HCT116 (cell line): ENCODE measurements at regions not wholly inside any gene's neighbourhood (a gene's known extent, or its start where the extent isn't known, plus 50 kb on each side); places are given as distances from the start of the nearest gene placed in this dataset.

Source experiments
- ATAC-seq: fragments of 200-7000 bp; cut with Tn5 transposase; 2 replicates; pipeline ENCODE4 v1.9.1; 2020; ENCODE audit warnings: mild to moderate bottlenecking, moderate library complexity
- BruUV-seq: library from RNA; stranded (reverse); fragments of 400-500 nt; replicated peaks from 2 replicates; lab custom pipeline; 2021; lab: Mats Ljungman, UMichigan
- CTCF ChIA-PET: fragments of 300-600 bp; sonication (Branson Sonifier 250); formaldehyde crosslinking; loops from one replicate; lab custom pipeline; 2021; ENCODE audit warnings: antibody characterized with exemption; lab: Charles Lee
- POLR2A ChIA-PET: fragments of 300-600, 350-600 bp; sonication (Branson Sonifier 250); formaldehyde crosslinking; loops from one replicate; lab custom pipeline; 2021; ENCODE audit warnings: antibody characterized with exemption; lab: Charles Lee
- RAD21 ChIA-PET, 2 experiments: fragments of 300-600 bp; sonication (Branson Sonifier 250); formaldehyde crosslinking; loops; one replicate each; lab custom pipeline; 2023; ENCODE audit warnings: low total read pairs in 2 of 2; ENCODE audit not compliant: uncharacterized antibody in 2 of 2, unreplicated experiment in 2 of 2, low non-redundant PET in 1 of 2; lab: Charles Lee
- DNase-seq: peaks from one replicate; pipeline ENCODE4 v3.0.0-alpha.2; 2010; ENCODE audit warnings: low read depth, low spot score
- H2AFZ ChIP-seq: fragments of 200-600 bp; shearing (Covaris generic), sonication (generic); 2 replicates; pipeline ENCODE4 v1.6.1; 2017; ENCODE audit warnings: low read depth, mixed run types, mixed read lengths, antibody characterized with exemption, low read length; ENCODE audit not compliant: poor library complexity, severe bottlenecking
- H3K27ac ChIP-seq: 2 replicates; pipeline ENCODE4 v1.5.1; 2012; ENCODE audit warnings: low read depth, low read length
- H3K27me3 ChIP-seq: fragments of 200-600 bp; sonication (generic); 2 replicates; pipeline ENCODE4 v1.6.1; 2016; ENCODE audit warnings: mixed run types, low read length, mixed read lengths; ENCODE audit not compliant: insufficient read depth
- H3K36me3 ChIP-seq, 2 experiments: fragments of 200-500 bp in 1 of 2; fragments of 200-600 bp in 1 of 2; sonication (Bioruptor generic) in 1 of 2; sonication (generic) in 1 of 2; 2 replicates each; pipeline versions ENCODE4 v1.5.1 to v1.6.1; 2014 to 2016; ENCODE audit warnings: low read length in 2 of 2, inconsistent platforms in 1 of 2, mixed read lengths in 1 of 2, mixed run types in 1 of 2; ENCODE audit not compliant: insufficient read depth in 2 of 2, control insufficient read depth in 1 of 2
- H3K4me1 ChIP-seq, 2 experiments: fragments of 200-600 bp in 1 of 2; sonication (generic) in 1 of 2; 2 replicates each; pipeline versions ENCODE4 v1.5.1 to v1.6.1; 2012 to 2017; ENCODE audit warnings: low read length in 2 of 2, inconsistent platforms in 1 of 2, mild to moderate bottlenecking in 1 of 2, mixed read lengths in 1 of 2, mixed run types in 1 of 2, moderate library complexity in 1 of 2; ENCODE audit not compliant: insufficient read depth in 2 of 2, control insufficient read depth in 1 of 2
- H3K4me2 ChIP-seq: fragments of 200-600 bp; sonication (generic); 2 replicates; pipeline ENCODE4 v1.6.1; 2017; ENCODE audit warnings: mixed run types, low read length, mixed read lengths
- H3K4me3 ChIP-seq, 2 experiments: fragments of 200-600 bp in 1 of 2; sonication (generic) in 1 of 2; replicated peaks in 1 of 2; 2 replicates each; pipeline ENCODE4 v1.5.1; 2011 to 2016; ENCODE audit warnings: low read length in 2 of 2, control low read depth in 1 of 2, low read depth in 1 of 2, mild to moderate bottlenecking in 1 of 2, mixed read lengths in 1 of 2, mixed run types in 1 of 2
- H3K79me2 ChIP-seq: fragments of 200-600 bp; sonication (generic); 2 replicates; pipeline ENCODE4 v1.6.1; 2017; ENCODE audit warnings: mild to moderate bottlenecking, mixed run types, low read length, moderate library complexity, mixed read lengths; ENCODE audit not compliant: insufficient read depth
- H3K9ac ChIP-seq: fragments of 200-600 bp; sonication (generic); 2 replicates; pipeline ENCODE4 v1.6.1; 2016; ENCODE audit warnings: low read length, mixed read lengths
- H3K9me2 ChIP-seq: fragments of 200-600 bp; sonication (generic), shearing (Covaris generic); 2 replicates; pipeline ENCODE4 v1.6.1; 2017; ENCODE audit warnings: mixed run types, mild to moderate bottlenecking, moderate library complexity; ENCODE audit not compliant: insufficient read depth
- H3K9me3 ChIP-seq, 2 experiments: fragments of 200-500 bp in 1 of 2; fragments of 200-600 bp in 1 of 2; sonication (Bioruptor generic) in 1 of 2; sonication (generic) in 1 of 2; 2 replicates each; pipeline ENCODE4 v1.6.1; 2014 to 2017; ENCODE audit warnings: low read length in 2 of 2, mixed read lengths in 2 of 2, inconsistent platforms in 1 of 2, low read depth in 1 of 2, mild to moderate bottlenecking in 1 of 2, mixed run types in 1 of 2, moderate library complexity in 1 of 2; ENCODE audit not compliant: control insufficient read depth in 1 of 2, insufficient read depth in 1 of 2
- H4K20me1 ChIP-seq: fragments of 200-600 bp; sonication (generic), shearing (Covaris generic); 2 replicates; pipeline ENCODE4 v1.6.1; 2017; ENCODE audit warnings: mixed run types, mild to moderate bottlenecking, moderate library complexity; ENCODE audit not compliant: insufficient read depth
- CBX3 ChIP-seq: IDR thresholded peaks from 2 replicates; pipeline ENCODE4 v1.6.1; 2012; ENCODE audit warnings: low read depth
- CEBPB ChIP-seq: IDR thresholded peaks from 2 replicates; pipeline ENCODE4 v1.6.1; 2012; ENCODE audit warnings: low read depth
- EGR1 ChIP-seq: IDR thresholded peaks from 2 replicates; pipeline ENCODE4 v1.6.1; 2012; ENCODE audit warnings: low read depth
- ELF1 ChIP-seq: IDR thresholded peaks from 2 replicates; pipeline ENCODE4 v1.6.1; 2012; ENCODE audit warnings: low read depth, borderline replicate concordance
- EZH2phosphoT487 ChIP-seq: fragments of 200-600 bp; IDR thresholded peaks from 2 replicates; pipeline ENCODE4 v1.6.1; 2018; ENCODE audit warnings: antibody characterized with exemption, borderline replicate concordance
- FOSL1 ChIP-seq: IDR thresholded peaks from 2 replicates; pipeline ENCODE4 v1.6.1; 2012; ENCODE audit warnings: low read depth
- SIN3A ChIP-seq: IDR thresholded peaks from 2 replicates; pipeline ENCODE4 v1.6.1; 2012; ENCODE audit warnings: low read depth
- SP1 ChIP-seq: IDR thresholded peaks from 2 replicates; pipeline ENCODE4 v1.6.1; 2012; ENCODE audit warnings: low read depth
- TCF7L2 ChIP-seq: IDR thresholded peaks from 2 replicates; pipeline ENCODE4 v1.7.0; 2011; ENCODE audit warnings: borderline replicate concordance, inconsistent platforms; ENCODE audit not compliant: insufficient read depth, insufficient read length; ENCODE audit errors: extremely low read depth
- YY1 ChIP-seq: IDR thresholded peaks from 2 replicates; pipeline ENCODE4 v1.6.1; 2011; ENCODE audit warnings: low read length, low read depth, moderate library complexity, mild to moderate bottlenecking; ENCODE audit not compliant: insufficient replicate concordance; ENCODE audit errors: extremely low read depth
- ZFX ChIP-seq: fragments of 450-650 bp; IDR thresholded peaks from 2 replicates; pipeline ENCODE4 v1.6.1; 2017
- ZNF274 ChIP-seq: fragments of 200-500 bp; sonication (Bioruptor generic); IDR thresholded peaks from 2 replicates; pipeline ENCODE4 v1.6.1; 2014; ENCODE audit warnings: mild to moderate bottlenecking, low read depth, low read length, inconsistent platforms
- intact Hi-C: fragments of 100-400 bp; cut with micrococcal nuclease; formaldehyde crosslinking; loops from 2 replicates; pipeline ENCODE4 v1.10.0; 2022
- TF ChIP-seq, protein P1 (sequence below): IDR thresholded peaks from 2 replicates; pipeline ENCODE4 v1.6.1; 2011; ENCODE audit warnings: mild to moderate bottlenecking, low read length, moderate library complexity; ENCODE audit not compliant: insufficient replicate concordance; ENCODE audit errors: extremely low read depth

DNA sequence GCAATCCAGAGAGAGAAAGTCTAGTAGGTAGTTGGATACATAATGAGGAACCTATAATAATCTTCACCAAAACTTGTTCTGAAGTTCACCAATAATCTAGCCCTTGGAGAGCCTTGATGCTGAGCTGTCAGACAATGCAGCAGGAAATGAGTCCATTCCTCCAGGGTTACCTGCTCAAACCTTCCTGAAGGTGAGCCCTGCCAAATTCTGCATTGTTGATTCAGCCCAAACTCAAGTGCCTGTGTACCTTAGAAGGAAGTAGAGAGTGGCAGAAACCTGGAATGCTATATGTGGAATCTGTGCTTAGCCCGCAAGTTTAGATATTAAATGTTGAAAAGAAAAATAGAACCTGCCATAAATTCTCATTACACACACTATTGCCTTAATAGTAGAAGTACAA, 77.4 kb upstream of the SPON1 start:
- no peak overlapping the region for H3K4me2 ChIP-seq
- CTCF ChIA-PET: no interaction called here
- RAD21 ChIA-PET: no interaction called here
- no peak for TF ChIP-seq EGR1
- TF ChIP-seq ZNF274: no peak
- no peak for TF ChIP-seq ZFX
- TF ChIP-seq SIN3A: no peak
- no peak for TF ChIP-seq SP1
- TF ChIP-seq TCF7L2: no peak
- TF ChIP-seq, protein P1, sequence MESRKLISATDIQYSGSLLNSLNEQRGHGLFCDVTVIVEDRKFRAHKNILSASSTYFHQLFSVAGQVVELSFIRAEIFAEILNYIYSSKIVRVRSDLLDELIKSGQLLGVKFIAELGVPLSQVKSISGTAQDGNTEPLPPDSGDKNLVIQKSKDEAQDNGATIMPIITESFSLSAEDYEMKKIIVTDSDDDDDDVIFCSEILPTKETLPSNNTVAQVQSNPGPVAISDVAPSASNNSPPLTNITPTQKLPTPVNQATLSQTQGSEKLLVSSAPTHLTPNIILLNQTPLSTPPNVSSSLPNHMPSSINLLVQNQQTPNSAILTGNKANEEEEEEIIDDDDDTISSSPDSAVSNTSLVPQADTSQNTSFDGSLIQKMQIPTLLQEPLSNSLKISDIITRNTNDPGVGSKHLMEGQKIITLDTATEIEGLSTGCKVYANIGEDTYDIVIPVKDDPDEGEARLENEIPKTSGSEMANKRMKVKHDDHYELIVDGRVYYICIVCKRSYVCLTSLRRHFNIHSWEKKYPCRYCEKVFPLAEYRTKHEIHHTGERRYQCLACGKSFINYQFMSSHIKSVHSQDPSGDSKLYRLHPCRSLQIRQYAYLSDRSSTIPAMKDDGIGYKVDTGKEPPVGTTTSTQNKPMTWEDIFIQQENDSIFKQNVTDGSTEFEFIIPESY: no peak
- TF ChIP-seq CBX3: no peak
- no peak for TF ChIP-seq EZH2phosphoT487
- no peak for TF ChIP-seq ELF1
- TF ChIP-seq FOSL1: no peak
- no peak for TF ChIP-seq YY1
- TF ChIP-seq CEBPB: no peak
- H3K4me1 ChIP-seq: peaks cover 0 to 24% of the 10 kb centered on the region in 2 experiments; a peak in 3 of 4 replicates
- no peaks in the 10 kb centered on the region for H3K79me2 ChIP-seq
- DNase-seq (no peak), ATAC-seq (no peak)
- no peaks in the 10 kb centered on the region for H3K27me3 ChIP-seq
- H3K9me3 ChIP-seq: no peaks in the 10 kb centered on the region
- intact Hi-C loops: no loop called here
- no peak overlapping the region for H3K4me3 ChIP-seq
- POLR2A ChIA-PET: no interaction called here
- H3K27ac ChIP-seq: no peak overlapping the region
- no peaks in the 10 kb centered on the region for H4K20me1 ChIP-seq
- no peak overlapping the region for H3K9ac ChIP-seq
- H3K36me3 ChIP-seq: no peaks in the 10 kb centered on the region
- H3K9me2 ChIP-seq: no peaks in the 10 kb centered on the region; the same call in 1 of the 2 replicates
- H2AFZ ChIP-seq: peak overlapping the region; percentile 27
- BruUV-seq: no TSS peak
